NCI-H345 treated with DMSO at 0.1 percent for 48 hours (cell line): ENCODE measurements at regions not wholly inside any gene's neighbourhood (a gene's known extent, or its start where the extent isn't known, plus 50 kb on each side); places are given as distances from the start of the nearest gene placed in this dataset.

Experiments
- DNase-seq: peaks from one replicate; lab custom pipeline; 2025; ENCODE audit not compliant: unreplicated experiment; lab: John Stamatoyannopoulos, UW

DNA sequence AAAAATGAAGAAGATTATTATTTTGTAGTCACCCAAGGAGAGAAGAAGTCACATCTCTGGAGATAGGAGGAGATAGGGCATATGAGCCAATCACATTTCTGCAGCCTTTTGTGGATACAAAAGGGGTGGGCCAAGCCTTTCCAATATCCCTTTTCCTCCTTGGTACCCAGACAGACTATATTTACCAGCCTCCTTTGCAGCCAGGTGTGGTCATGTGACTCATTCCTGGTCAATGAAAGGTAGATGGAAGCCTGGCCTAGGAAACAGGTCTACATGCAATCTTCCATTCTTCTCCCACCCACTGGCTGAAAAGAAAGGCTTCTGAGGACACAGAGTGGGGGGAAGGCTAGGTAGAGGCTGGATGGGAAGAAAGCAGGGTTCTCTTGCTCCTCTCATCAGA is 58.1 kb upstream of the ERG start:
- no peak for DNase-seq

DNA sequence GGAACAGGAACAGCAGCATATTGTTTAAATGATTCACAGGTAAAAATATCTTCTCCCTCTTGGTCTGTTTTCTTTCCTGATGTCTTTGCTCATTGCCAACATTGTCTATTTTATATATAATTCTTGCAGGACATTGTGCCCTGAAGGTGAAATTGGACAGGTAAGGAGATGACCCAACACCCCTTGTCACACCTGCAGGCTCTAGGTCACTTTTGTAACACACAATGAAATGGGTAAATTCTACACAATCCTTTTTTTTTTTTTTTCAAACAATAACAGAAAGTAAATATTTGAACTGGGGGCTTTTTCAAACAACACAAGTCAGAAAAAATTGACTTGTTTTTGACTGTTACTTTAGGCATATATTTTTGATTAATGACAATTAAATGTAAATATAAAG is 62.9 kb upstream of the ERG start:
- no peak for DNase-seq

DNA sequence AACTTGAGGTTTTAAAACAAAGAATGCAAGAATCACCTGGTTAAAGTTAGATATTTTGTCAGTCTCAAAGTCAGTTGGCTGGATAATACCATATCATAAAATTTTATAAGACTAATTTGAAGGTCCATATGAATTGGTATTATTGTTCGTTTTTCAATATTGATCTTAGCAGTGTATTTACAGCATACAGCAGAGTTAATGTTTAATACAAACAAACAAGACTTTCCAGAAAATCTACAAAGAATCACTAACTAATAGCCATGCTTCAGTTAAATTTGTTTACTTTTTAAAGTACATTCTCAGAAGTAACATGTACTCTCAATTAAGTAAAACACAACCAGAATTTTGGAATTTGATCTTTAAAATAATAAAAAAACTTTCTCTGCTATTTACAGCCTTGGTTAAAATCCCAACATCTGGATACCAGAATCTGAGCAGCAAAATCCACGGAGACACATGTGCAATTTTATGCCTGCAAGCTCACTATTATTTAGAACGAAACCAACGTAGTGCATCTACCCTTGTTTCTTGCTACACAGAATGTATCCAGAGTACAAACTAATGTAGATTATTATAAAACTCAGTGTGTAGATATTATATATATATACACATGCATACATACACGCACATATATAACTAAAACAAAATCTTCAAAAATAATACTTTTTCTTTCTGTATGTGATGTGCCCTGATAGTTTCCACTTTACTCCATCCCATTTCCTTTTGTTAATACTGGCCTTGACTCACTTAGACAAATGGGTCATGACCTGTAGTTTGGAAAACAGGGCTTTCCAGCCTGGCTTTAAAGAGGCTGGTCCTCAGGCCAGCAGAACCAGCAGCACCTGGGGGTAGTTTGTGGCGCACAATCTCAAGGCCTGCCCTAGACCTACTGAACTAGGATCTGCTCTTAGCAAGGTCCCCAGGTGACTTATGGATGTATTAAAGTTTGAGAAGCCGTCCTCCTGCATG is 63.6 kb upstream of the ERG start:
- no peak for DNase-seq

DNA sequence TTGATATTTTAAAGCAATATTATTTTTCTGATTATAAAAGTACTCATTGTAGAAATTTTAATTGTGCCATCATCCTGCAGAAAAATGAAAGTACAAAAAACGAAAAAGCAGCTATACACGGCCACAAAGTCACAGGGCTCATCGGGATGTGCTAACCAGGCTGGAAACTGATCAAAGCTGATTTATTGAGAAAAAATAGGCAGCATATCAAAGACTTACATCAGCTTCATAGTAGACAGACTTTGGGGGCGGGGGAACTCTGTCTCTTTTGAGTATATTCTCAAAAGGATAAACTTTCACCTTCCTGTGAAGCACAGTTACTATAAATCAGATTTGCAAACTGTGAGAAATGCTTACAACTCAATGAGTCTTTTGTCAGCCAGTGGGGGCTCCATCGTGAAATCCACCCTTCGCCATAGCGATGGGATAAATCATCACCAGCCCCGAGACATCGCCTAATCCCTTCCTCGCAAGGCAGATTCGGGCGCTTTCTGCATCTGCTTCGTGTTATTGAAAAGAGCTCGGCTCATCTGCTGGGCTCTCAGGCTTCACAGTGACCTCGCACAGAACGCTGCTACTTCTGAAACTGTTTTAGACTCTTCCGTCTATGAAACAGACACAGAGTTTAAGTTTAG is 69.2 kb upstream of the ERG start:
- DNase-seq = no peak

DNA sequence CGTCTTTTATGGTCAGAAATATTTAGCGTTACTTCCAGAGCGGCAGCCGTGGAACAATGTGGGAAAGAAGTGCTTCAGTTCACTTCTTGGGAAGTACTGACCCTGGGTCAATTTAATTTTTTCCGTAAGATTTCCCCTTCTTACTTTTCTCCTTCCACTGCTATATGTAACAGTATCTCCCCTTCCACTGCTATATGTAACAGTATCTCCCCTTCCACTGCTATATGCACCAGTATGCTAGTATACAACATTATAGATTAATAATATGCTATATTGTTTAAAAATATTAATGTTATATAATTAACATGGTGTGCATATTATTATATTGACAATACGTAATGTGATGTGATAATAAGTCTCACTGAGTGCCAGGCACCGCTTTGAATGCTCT is 69.7 kb upstream of the ERG start:
- no peak for DNase-seq

DNA sequence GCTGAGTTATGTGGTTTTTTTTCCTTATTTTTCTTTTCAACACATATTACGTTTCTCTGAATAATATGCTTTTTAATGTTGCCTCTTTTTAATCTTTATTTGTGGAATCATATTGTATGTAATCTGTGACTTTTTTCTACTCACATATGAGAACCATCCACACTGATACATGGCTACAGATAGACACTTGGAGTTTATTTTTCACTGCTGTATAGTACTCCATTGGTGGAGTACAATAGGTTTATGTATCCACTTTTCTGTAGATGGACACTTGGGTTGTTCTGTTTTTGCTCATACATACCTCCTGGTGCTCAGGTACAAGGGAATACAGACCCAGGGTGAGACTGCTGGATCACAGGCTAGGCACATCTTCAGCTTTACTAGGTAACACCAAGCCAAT is 71.5 kb upstream of the ERG start:
- DNase-seq = no peak

DNA sequence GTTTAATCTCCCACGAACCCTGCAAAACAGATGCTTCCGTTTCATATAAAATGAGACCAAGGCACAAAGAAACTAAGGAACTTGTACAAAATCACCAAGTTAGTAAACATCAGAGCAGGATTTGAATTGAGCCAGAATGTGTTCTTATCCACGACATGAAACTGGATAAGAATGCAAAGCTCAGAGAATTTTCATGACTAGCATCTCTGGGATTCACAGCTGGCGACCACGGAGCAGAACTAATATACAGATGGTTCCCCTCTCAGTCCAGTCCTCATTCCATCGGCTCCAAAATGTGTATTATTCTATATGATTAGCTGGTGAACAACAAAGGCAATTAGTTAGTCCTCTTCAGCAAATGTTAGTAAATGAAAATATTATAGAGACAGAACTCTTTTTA is 72.3 kb upstream of the ERG start:
- no peak for DNase-seq

DNA sequence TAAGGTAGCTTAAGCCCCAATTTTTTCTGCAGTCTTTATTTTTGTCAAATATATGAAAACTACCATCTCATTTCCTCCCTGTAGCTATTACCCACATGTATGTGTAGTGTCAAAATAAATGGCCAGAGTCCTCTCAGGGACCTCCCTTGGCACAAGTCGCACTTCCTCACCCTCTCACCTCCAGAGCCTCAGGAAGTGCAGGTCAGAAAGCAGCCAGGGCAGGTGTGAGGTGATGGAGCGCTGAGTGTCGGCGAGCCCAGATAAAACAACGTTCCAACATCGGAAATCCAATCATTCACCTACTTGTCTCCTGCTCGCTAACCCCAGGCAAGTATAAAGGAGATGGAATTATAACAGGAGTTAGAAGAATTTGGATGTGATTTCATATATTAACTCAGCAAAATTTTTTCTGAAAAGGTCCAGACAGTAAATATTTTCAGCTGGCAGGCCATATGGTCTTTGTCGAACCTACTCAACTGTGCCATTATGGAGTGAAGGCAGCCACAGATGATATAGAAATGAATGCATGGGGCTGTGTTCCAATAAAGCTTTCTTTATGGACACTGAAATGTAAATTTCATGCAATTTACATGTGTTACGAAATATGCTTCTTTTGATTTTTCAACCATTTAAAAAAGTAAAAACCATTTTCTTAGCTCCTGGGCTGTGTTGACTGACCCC is 76.8 kb upstream of the ERG start:
- DNase-seq = no peak

DNA sequence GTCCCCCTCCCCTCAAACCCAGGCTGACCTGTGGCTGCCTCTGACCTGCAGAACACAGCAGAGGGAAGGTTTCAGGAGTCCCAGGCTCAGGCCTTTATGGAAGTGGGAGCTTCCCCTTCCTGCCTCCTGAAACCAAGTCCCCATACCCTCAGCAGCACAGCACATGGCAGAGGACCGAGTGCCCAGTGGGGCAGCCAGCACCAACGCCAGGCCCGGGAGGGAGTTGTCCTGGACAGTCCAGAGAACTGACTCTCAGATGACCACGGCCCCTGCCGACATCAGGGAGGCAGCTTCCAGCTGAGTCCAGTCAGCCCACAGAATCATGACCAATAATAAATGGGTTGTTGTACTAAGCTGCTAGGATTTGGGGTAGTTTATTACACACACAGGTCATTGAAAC is 79.6 kb upstream of the ERG start:
- no peak for DNase-seq

DNA sequence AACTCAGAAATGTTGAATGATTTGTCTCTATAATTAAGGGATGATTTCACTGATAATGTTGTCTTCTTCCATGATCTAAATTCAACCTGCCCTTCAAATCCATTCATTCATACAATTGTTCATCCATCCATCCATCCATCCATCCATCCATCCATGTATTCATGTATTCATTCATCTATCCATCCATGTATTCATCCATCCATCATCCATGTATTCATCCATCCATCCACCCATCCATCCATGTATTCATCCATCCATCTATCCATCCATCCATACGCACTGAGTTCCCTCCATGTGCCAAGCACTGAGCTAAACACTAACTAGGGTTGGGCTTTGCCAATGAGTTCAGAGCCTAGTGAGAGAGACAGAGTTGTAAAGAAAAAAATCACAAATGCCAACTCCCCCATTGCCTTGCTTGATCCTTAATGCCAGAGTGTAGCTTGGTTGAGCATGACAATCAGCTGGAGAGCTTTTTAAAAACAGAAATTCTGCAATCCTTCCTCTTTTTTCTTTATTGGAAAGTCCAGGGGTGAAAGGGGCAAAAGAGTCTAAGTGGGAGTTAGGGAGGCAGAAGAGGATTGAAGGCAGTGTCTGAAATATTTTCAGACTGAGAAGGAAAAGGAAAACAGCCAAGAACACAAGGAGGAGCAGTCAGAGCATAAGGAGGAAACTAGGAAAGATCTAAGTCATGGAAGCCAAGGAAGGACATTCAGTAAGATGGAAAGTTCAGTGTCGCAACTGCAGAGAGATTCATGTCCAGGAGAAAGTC is 92.4 kb upstream of the ERG start:
- DNase-seq = no peak

DNA sequence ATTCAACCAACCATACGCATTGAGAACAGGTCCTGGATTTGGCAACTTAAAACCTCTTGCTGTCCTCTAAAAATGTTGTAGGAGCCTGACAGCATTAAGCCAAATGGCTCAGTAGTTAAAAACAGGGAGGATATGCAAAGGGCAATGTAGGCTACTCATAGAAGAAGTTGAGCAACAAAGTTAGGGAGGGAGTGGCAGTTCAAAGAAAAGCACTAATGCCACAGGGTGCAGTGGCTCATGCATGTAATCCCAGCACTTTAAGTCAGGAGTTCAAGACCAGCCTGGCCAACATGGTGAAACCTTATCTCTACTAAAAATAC is 92.9 kb upstream of the ERG start:
- DNase-seq = no peak

DNA sequence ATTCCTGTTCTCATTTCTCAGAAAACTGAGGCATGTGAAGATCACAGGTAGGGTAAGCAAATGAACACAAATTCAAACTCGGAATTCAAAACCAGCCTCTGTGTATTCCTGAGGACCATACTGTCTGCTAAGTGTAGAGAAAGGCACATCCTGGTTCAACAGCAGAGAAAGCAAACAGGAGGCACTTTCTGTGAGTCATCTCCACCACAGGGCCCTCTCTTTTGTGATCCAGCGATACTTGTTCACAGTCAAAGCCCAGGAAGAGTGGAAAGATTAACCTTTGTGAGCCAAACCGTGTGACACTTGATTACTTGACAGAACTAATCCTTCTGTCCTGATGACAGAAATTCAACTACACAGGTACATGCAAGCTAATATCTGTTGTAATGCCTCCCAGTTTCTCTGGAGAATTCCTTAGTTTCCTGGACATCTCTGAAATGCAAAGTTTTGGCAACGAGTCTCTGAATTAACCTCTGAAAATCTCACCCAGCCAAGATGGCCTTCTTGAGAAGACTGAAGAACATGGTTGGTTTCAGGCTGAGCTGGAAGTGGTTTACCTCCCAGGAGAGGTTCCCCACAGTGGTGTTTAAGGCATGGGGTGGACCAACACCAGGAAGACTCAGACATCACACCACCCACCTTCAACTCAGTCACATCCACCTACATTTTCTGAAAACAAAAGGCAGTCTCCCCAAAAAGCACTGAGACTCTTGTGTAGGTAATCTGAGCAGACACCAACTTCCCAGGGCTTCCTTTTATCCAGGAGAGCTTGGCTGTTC is 98.2 kb upstream of the ERG start:
- no peak for DNase-seq

DNA sequence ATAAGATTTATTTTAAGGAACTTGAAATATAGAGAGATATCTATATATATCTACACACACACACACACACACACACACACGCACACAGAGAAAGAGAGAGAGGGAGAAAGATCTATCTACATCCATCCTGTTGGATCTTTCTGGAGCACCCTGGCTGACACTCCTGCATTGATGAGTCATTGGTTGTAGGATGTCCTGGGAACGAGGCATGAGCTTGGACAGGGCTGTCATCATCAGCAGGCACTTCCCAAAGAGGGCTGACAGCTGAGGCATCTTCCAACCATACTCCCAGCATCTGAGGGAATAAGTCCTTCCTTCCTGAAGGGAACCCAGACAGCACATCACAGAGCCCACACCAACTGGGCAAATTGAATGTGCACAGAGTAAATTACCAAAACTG is 99.1 kb upstream of the ERG start:
- no peak for DNase-seq

DNA sequence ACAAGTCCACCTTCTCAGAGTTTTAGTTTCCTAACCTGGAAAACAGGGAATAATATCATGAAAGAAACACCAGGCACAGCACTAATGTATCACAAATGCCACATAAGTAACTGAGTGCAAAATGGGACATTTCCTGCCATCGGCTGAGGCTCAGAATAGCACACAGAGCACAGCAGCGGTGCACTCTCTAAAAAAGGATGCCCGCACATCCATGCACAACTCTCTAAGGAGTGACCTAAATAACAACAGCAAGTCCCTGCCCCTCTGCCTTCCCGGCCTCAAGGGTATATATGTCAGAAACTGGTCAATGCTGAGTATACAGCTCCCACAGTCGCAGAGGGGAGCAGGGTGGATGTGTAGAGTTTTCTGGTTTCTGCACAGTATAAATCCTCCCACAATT is 100.1 kb upstream of the ERG start:
- no peak for DNase-seq

DNA sequence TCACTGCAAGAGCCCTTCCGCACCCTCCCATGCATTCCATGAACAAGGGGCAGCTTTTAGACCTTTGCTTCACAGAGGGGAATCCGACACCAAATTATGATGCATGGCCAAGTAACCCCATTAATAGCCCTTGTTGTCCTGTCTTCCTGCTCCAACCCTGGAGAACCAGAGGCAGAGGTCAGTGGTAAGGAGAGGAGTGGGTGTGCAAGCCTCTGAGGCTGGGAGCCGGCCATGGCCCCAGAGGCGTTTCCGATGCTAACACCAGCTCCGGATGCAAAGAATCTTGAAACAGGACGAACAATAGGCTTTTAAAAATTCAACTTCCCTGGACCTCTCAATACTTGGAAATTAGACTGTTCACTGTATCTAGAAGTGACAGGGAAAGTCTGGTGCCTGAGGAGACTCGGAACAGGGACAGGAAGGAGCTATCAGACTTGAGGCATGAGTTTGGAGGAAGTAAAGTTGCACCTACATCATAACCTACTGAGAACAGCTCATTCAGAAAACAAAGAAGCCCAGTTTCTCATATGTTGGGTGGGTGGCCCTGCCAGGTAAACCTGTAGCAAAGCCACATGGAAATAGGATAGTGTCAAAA is 101.2 kb upstream of the ERG start:
- no peak for DNase-seq

DNA sequence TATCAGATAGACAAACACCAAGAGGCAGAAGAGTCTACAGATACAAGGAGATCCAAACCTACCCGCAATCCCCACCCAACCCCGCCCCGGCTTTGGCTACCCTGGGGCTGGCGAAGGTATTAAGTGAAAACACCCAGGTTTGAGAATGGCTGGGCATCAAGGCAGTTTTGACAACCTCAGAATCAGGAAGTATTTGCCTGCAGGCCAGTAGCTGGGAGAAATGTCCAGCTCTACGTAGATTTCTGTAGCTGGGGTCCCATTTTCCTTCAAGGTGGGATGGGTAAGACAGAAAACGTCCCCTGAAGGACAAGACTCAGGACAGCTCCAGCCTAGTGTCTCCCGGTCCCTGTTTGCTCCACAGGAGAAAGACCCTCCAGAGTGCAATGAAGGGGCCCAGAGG is 101.8 kb upstream of the ERG start:
- no peak for DNase-seq

DNA sequence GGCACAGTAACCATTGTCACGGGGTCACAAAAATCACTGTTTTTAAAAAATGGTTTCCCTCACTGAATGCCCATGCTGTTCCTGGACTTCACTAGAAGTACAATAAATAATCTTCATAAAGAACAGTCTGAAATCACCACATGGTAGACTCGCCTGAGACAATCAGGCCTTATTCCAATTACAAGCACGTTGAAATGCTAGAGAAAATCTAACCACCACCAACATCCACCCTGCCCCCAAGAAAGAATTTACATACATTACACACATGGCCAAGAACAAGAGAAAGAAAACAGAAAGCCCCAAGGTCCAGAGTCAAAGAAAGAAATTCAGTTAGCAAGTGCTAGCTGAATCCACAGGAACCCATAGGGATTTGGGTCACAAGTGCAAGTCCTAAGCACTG is 107.0 kb upstream of the ERG start:
- no peak for DNase-seq

DNA sequence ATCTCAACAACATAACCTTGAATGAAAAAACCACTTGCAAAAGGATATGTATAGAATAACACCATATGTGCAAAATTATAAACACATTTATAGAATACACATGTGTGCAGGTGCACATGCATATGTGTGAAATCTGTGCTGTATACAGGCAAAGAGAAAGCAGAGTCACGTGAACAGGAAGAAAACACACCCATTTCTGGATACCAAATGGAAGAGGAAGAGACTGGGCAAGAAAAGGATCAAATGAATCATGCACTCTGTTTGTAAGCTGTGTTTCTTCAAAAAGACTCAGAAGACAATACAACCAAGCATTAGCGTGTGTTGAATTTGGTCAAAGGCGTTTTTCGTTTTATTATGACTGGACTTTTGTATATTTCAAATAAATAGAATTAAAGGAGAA is 111.3 kb upstream of the ERG start:
- DNase-seq = no peak

DNA sequence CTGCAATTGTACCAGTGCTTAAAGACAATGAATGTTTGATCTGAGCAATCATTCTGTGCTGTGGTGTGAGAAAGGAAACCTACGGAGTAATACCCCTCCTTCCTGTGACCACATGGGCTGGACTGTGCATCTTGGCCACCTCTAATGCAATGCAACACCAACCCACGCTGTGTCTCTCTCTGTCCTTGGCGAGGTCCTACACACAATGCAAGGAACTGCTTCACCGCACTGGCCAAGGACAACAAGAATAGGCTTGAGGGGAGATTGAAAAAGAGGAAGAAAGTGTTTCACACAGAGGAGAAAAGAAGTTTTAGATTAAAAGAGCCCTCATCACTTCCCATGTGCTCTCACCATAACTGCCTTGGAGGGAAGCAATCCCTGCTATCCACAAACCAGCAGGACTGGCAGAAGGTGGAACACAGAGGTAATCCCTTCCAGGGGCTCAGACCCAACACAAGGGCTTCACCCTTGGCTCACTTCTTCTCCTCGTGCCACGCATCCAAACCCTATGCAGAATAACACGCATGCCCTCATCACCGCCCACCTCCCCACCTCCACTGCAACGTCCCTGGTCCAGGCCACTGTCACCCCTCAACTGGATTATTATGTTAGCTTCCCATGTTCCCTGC is 112.5 kb upstream of the ERG start:
- DNase-seq = no peak

DNA sequence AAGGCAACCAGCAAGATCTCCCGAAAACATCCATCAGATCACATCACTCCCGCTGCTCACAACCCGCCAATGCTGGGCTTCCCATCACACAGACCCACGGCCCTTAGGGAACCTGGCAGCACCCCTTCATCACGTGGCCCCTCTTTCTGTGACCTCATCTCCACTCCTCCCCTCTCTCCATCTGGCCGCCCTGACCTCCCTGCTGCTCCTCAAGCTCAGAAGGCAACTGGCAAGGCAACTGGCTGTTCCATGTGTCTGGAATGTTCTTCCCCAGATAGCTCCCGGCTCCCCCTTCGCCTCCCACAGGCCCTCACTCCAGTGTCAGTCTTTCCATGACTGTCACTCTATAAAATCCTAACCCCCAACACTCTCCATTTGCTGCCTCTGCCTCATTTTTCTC is 113.0 kb upstream of the ERG start:
- no peak for DNase-seq
